Gastroesophageal sphincter (tissue), 4 donors: ENCODE measurements at regions not wholly inside any gene's neighbourhood (a gene's known extent, or its start where the extent isn't known, plus 50 kb on each side); places are given as distances from the start of the nearest gene placed in this dataset.
A peak's percentile ranks its signal among the peaks of the same experiment; 100 is the strongest.

Source experiments
- ATAC-seq: fragments of 150-250 bp; one replicate; pipeline ENCODE4 v1.9.1; 2016; ENCODE audit warnings: mild to moderate bottlenecking, moderate library complexity
- H3K27ac ChIP-seq, 4 donors: fragments of 200-600 bp; sonication (generic) in 3 of 4; 1 replicate in 3 of 4; 2 replicates in 1 of 4; pipeline ENCODE4 v1.5.1; 2016 to 2019
- H3K27me3 ChIP-seq: fragments of 200-600 bp; sonication (generic); one replicate; pipeline ENCODE4 v1.5.1; 2019
- H3K36me3 ChIP-seq, 2 donors: fragments of 200-600 bp; sonication (generic); one replicate each; pipeline ENCODE4 v1.5.1; 2019; ENCODE audit warnings: control low read depth in 1 of 2
- H3K4me1 ChIP-seq, 3 donors: fragments of 200-600 bp; sonication (generic); 1 replicate in 2 of 3; 2 replicates in 1 of 3; pipeline ENCODE4 v1.5.1; 2016 to 2019; ENCODE audit warnings: control low read depth in 2 of 3
- H3K4me3 ChIP-seq, 2 donors: fragments of 200-600 bp; sonication (generic); one replicate each; pipeline ENCODE4 v1.5.1; 2019; ENCODE audit warnings: mild to moderate bottlenecking in 1 of 2, moderate library complexity in 1 of 2
- H3K9me3 ChIP-seq, 3 donors: fragments of 200-600 bp; sonication (generic); one replicate each; pipeline ENCODE4 v1.5.1; 2017 to 2019; ENCODE audit warnings: control low read depth in 2 of 3
- CTCF ChIP-seq, 4 experiments: fragments of 200-600 bp in 2 of 4; fragments of 450-650 bp in 2 of 4; sonication (generic) in 1 of 4; IDR thresholded peaks; one replicate each; pipeline ENCODE4 v1.5.1; 2017 to 2019; ENCODE audit warnings: antibody characterized with exemption in 4 of 4, mild to moderate bottlenecking in 2 of 4, moderate library complexity in 2 of 4
- EP300 ChIP-seq: sonication (generic); formaldehyde crosslinking; IDR thresholded peaks from one replicate; pipeline ENCODE4 v1.6.1; 2017; ENCODE audit warnings: antibody characterized with exemption, mild to moderate bottlenecking
- POLR2A ChIP-seq, 2 donors: fragments of 450-650 bp; IDR thresholded peaks; one replicate each; pipeline ENCODE4 v1.6.1; 2017; ENCODE audit warnings: antibody characterized with exemption in 2 of 2, mild to moderate bottlenecking in 2 of 2, moderate library complexity in 1 of 2
- POLR2AphosphoS5 ChIP-seq: sonication (generic); formaldehyde crosslinking; IDR thresholded peaks from one replicate; pipeline ENCODE4 v1.6.1; 2017; ENCODE audit warnings: antibody characterized with exemption
- WGBS, 2 donors: methylation state at CpG; one replicate each; pipeline ENCODE4 v1.1.5; 2018; ENCODE audit warnings: low coverage in 1 of 2; 5-methylcytosine and 5-hydroxymethylcytosine counted together

GRCh38 chr5:168177831-168178450 is 113.5 kb upstream of the WWC1 start:
- TF ChIP-seq POLR2AphosphoS5: no peak
- TF ChIP-seq EP300: no peak
- TF ChIP-seq CTCF (IDR thresholded peaks at IDR 0.05): no peak
- TF ChIP-seq POLR2A (IDR thresholded peaks at IDR 0.05): no peak
- peak; percentile 29 for ATAC-seq
- Histone ChIP-seq H3K9me3 (no peaks in the 10 kb centered on the region), H3K36me3 (no peaks in the 10 kb centered on the region), H3K4me1 (peaks cover 0 to 22% (median 0%) of the 10 kb centered on the region in 3 donors), H3K27ac (peak overlapping the region in 3 of 4 donors; percentile 12 to 73 (median 59)), H3K27me3 (no peaks in the 10 kb centered on the region), H3K4me3 (no peak overlapping the region)
- 48 to 51% methylated on average over 7 to 8 of the region's 14 CpGs for WGBS, 2 donors

GRCh38 chr5:168179192-168179593 is 112.3 kb upstream of the WWC1 start:
- no peak overlapping the region for H3K27ac ChIP-seq
- peak; percentile 39 for TF ChIP-seq POLR2AphosphoS5
- no peak for TF ChIP-seq POLR2A (IDR thresholded peaks at IDR 0.05)
- TF ChIP-seq CTCF (IDR thresholded peaks at IDR 0.05): no peak
- peak; percentile 28 for ATAC-seq

GRCh38 chr5:168182269-168182668 is 109.2 kb upstream of the WWC1 start:
- H3K27me3 ChIP-seq: no peaks in the 10 kb centered on the region
- 81 to 93% methylated on average over 5 to 6 of the region's 6 CpGs for WGBS, 2 donors
- no peak overlapping the region for H3K4me3 ChIP-seq
- H3K27ac ChIP-seq: no peak overlapping the region
- no peaks in the 10 kb centered on the region for H3K36me3 ChIP-seq
- TF ChIP-seq EP300 (no peak), CTCF (IDR thresholded peaks at IDR 0.05) (no peak), POLR2A (IDR thresholded peaks at IDR 0.05) (no peak), POLR2AphosphoS5 (no peak)
- ATAC-seq: no peak
- no peaks in the 10 kb centered on the region for H3K9me3 ChIP-seq
- peaks cover 0 to 19% (median 0%) of the 10 kb centered on the region in 3 donors for H3K4me1 ChIP-seq

More at GRCh38 chr5:168179192-168179593, 112.3 kb upstream of the WWC1 start:
- H3K4me3 ChIP-seq: no peak overlapping the region
- no peaks in the 10 kb centered on the region for H3K9me3 ChIP-seq
- no peaks in the 10 kb centered on the region for H3K36me3 ChIP-seq
- H3K4me1 ChIP-seq: peaks cover 0 to 19% (median 0%) of the 10 kb centered on the region in 3 donors
- no peaks in the 10 kb centered on the region for H3K27me3 ChIP-seq
- WGBS, 2 donors: 14 to 22% methylated on average over 1 of the region's 1 CpG

GRCh38 chr5:168184103-168184502 is 107.3 kb upstream of the WWC1 start:
- no peak for ATAC-seq
- peaks cover 0 to 2% (median 0%) of the 10 kb centered on the region in 3 donors for H3K4me1 ChIP-seq
- no peak overlapping the region for H3K27ac ChIP-seq
- H3K9me3 ChIP-seq: no peaks in the 10 kb centered on the region
- WGBS, 2 donors: 79 to 100% methylated on average over 1 to 2 of the region's 2 CpGs
- H3K4me3 ChIP-seq: no peak overlapping the region
- no peaks in the 10 kb centered on the region for H3K36me3 ChIP-seq
- TF ChIP-seq CTCF (IDR thresholded peaks at IDR 0.05) (no peak), POLR2AphosphoS5 (no peak), EP300 (no peak), POLR2A (IDR thresholded peaks at IDR 0.05) (no peak)
- H3K27me3 ChIP-seq: no peaks in the 10 kb centered on the region
